GM12874 (cell line): ENCODE measurements at regions not wholly inside any gene's neighbourhood (a gene's known extent, or its start where the extent isn't known, plus 50 kb on each side); places are given as distances from the start of the nearest gene placed in this dataset.

Experiments used
- CTCF ChIP-seq: IDR thresholded peaks from 2 replicates; pipeline ENCODE4 v1.5.1; 2011; ENCODE audit warnings: low read depth, mild to moderate bottlenecking, control low read depth, low read length, moderate library complexity; ENCODE audit not compliant: insufficient read depth

GRCh38 chr11:119539583-119539982, 116.6 kb upstream of the THY1 start:
- no peak for TF ChIP-seq CTCF

- no peak for TF ChIP-seq CTCF
Observed at GRCh38 chr11:119538753-119539152, 115.8 kb upstream of the THY1 start.

- no peak for TF ChIP-seq CTCF
Observed at GRCh38 chr11:119537306-119538253, 114.6 kb upstream of the THY1 start.

- no peak for TF ChIP-seq CTCF
Observed at GRCh38 chr11:119536801-119537200, 113.8 kb upstream of the THY1 start.

GRCh38 chr11:119533921-119534736, 111.2 kb upstream of the THY1 start:
- peak; percentile 86 for TF ChIP-seq CTCF

- TF ChIP-seq CTCF, result no peak
Observed at GRCh38 chr11:119533462-119533861, 110.5 kb upstream of the THY1 start.

GRCh38 chr11:119532551-119532950, 109.6 kb upstream of the THY1 start:
- TF ChIP-seq CTCF, result no peak
